ENCODE measurements at regions not wholly inside any gene's neighbourhood (a gene's known extent, or its start where the extent isn't known, plus 50 kb on each side); places are given as distances from the start of the nearest gene placed in this dataset.

DNA sequence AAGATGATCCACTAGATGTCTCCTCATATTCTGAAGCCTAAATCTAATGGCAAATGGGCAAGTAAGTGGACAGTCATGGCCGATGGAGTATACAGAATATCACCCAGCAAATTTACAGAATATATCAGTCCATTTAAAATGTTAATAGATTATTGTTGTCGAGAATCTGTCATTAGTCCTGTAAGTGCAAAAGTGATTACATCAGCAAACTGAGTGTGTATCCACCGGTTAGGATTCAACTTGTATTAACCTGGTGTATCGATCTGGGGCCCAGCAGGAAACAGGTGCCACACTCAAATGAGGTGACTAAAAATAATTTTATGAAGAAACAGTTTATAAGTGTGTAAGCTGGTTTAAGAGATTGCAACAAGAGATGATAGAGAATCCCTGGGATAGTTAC lies 367.9 kb upstream of the FAM47C start:
- no peak for DNase-seq (ENCODE audit: low read depth)
- H3K4me3 ChIP-seq (ENCODE audit: low read depth, low read length), result no peak overlapping the region
- TF ChIP-seq, protein P1, sequence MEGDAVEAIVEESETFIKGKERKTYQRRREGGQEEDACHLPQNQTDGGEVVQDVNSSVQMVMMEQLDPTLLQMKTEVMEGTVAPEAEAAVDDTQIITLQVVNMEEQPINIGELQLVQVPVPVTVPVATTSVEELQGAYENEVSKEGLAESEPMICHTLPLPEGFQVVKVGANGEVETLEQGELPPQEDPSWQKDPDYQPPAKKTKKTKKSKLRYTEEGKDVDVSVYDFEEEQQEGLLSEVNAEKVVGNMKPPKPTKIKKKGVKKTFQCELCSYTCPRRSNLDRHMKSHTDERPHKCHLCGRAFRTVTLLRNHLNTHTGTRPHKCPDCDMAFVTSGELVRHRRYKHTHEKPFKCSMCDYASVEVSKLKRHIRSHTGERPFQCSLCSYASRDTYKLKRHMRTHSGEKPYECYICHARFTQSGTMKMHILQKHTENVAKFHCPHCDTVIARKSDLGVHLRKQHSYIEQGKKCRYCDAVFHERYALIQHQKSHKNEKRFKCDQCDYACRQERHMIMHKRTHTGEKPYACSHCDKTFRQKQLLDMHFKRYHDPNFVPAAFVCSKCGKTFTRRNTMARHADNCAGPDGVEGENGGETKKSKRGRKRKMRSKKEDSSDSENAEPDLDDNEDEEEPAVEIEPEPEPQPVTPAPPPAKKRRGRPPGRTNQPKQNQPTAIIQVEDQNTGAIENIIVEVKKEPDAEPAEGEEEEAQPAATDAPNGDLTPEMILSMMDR (IDR thresholded peaks at IDR 0.05; ENCODE audit: low read depth, low read length, missing control alignments), result no peak

DNA sequence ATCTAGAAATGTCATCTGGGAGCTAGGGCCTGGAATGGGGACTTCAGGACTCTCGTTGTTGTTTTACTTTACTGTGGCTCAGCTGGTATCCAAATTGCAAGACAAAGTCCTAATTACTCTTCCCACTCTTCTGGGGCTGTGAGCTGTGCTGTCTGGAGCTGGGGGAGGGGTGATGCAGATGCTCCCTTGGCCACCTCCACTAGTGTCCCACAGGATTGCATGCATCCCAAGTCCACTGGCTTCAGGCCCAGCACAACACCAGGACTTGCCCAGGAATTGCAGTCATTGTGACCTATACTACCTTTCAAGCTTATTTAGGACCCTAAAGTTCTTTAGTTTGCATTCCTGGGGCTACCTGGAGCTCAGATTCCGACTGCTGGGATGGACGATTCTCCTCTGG lies 366.1 kb upstream of the FAM47C start:
- H3K4me3 ChIP-seq (ENCODE audit: low read depth, low read length), result no peak overlapping the region
- TF ChIP-seq, protein P1 (IDR thresholded peaks at IDR 0.05; ENCODE audit: low read depth, low read length, missing control alignments), result no peak
- DNase-seq (ENCODE audit: low read depth), result no peak

DNA sequence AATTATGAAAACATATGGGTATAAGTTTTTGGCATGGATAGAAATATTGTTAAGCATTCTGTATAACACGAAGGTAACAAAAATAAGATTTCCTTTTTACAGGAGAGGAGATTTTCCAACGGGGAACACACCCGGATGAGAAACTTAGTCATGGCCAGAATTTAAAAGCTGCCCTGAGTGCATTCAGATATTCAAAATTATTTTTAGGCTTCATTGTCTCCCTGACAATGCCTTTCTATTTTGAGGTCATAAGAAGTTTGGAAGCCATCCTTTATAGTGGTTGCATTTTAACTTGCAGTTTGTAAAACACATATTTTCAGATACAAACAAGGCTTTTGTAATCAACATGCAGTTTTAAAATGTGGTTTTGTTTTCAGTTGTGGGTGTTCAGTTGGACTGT lies 357.5 kb upstream of the FAM47C start:
- no peak for DNase-seq (ENCODE audit: low read depth)
- TF ChIP-seq, protein P1 (IDR thresholded peaks at IDR 0.05; ENCODE audit: low read depth, low read length, missing control alignments), result no peak
- H3K4me3 ChIP-seq (ENCODE audit: low read depth, low read length), result no peak overlapping the region

DNA sequence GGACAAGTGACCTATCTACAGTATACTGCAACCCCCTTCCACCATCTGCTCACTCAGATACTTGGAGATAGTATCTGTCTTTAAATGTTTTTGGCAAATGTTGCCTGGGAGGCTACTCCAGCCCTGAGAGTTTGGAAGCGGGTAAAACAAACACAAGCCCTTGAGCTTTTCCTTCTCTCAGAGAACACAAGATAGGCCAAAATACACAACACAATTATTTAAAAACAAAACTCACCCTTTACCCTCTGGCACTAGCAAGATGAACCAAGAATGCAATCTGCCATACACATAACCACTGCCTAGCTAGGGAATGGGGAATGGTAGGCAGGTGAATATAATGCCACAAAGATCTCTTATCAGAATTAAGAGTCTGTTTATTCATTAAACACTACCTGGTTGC lies 324.7 kb upstream of the FAM47C start:
- H3K4me3 ChIP-seq (ENCODE audit: low read depth, low read length), result no peak overlapping the region
- TF ChIP-seq, protein P1 (IDR thresholded peaks at IDR 0.05; ENCODE audit: low read depth, low read length, missing control alignments), result no peak
- no peak for DNase-seq (ENCODE audit: low read depth)

DNA sequence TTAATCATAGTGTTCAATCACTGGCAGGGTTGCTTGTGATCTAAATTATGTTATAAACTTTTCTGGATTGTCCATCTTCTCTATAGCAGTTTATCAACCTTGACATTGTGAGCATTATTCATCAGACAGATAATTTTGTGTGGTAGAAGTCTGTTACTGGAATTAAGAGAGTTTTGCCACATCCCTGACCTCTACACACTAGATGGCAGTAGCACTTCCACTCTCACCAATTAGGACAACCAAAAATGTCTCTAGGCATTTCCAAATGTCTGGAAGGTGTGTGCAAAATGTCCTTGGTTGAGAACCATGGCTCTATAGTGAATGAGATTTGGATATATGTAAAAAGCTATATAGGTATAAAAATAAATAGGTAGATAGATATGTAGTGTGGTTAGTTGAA lies 324.1 kb upstream of the FAM47C start:
- no peak overlapping the region for H3K4me3 ChIP-seq (ENCODE audit: low read depth, low read length)
- TF ChIP-seq, protein P1 (IDR thresholded peaks at IDR 0.05; ENCODE audit: low read depth, low read length, missing control alignments), result no peak
- DNase-seq (ENCODE audit: low read depth), result no peak

DNA sequence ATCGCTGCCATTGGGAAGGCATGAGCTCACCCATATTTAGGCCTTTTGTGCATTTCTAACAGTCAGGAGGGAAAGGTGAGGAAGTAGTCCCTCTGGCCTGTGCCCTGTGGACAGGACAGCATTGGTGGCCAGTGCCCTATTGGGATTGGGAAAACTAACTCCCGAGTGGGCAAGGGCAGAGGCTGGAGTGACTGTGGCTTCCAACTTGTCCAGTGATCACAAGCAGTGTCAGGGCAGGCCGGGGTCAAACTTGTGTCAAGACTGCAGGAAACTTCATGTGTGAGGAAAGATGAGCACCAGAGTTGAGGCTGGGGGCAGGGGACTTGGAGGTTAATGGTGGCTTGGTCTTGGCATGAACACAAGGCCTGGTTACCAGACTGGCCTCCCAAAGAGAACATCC lies 286.2 kb upstream of the FAM47C start:
- TF ChIP-seq, protein P1 (IDR thresholded peaks at IDR 0.05; ENCODE audit: low read depth, low read length, missing control alignments), result no peak
- H3K4me3 ChIP-seq (ENCODE audit: low read depth, low read length), result no peak overlapping the region
- no peak for DNase-seq (ENCODE audit: low read depth)

DNA sequence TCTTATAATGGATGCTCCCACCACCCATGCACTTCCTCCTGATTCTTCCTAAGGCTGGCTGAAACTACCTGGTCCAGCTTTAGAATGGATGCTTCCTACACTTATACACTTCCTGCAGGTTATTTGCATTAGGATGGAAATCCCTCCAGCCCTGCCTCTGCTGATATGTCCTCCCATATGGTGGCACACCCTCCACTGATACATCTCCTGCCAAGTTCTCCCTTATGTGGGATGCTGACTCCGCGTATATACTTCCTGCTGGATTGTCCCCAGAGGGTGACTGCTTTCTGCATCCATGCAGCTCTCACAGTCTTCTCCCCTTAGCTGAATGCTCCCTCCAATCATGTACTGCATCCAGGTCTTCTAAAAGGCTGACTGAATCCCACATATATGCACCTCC lies 254.6 kb upstream of the FAM47C start:
- DNase-seq (ENCODE audit: low read depth), result no peak
- H3K4me3 ChIP-seq (ENCODE audit: low read depth, low read length), result no peak overlapping the region
- TF ChIP-seq, protein P1 (IDR thresholded peaks at IDR 0.05; ENCODE audit: low read depth, low read length, missing control alignments), result no peak
